ENCODE measurements at regions not wholly inside any gene's neighbourhood (a gene's known extent, or its start where the extent isn't known, plus 50 kb on each side); places are given as distances from the start of the nearest gene placed in this dataset.

DNA sequence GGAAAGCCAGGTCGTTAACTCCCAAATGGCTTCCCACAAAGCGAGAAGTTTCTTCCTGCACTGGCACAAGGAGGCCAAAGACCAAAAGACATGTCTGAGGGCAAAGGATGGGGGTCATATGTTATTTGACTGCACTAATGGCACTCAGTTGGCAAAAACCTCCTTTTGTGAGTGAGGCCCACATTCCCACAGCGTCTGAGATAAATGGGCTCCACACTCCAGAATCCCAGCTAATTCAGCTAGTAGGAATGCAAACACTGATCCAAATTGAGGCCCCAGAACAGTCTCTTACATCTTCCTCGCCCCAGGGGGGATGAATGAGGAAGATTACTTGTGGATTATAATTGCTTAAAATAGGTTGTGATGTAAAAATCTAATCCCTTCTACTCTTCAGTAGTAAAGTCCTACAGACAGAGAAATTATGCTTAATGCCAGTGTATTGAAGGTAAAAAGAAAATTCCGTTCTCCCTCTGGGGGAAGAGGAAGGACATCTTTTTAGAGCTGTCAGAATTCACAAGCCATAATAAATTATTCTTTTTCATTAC is 86.4 kb upstream of the PIWIL1 start:
- H3K36me3 Mint-ChIP-seq (ENCODE audit: low read depth), result no peaks in the 10 kb centered on the region
- no peak overlapping the region for H3K4me3 Mint-ChIP-seq
- H3K36me3 ChIP-seq (ENCODE audit: control insufficient read depth, insufficient read depth, low read length), result no peaks in the 10 kb centered on the region
- no peaks in the 10 kb centered on the region for H3K4me1 Mint-ChIP-seq
- H3K27ac ChIP-seq (ENCODE audit: low read depth, low read length), result no peak overlapping the region
- DNase-seq, result no peak
- TF ChIP-seq, protein P1, sequence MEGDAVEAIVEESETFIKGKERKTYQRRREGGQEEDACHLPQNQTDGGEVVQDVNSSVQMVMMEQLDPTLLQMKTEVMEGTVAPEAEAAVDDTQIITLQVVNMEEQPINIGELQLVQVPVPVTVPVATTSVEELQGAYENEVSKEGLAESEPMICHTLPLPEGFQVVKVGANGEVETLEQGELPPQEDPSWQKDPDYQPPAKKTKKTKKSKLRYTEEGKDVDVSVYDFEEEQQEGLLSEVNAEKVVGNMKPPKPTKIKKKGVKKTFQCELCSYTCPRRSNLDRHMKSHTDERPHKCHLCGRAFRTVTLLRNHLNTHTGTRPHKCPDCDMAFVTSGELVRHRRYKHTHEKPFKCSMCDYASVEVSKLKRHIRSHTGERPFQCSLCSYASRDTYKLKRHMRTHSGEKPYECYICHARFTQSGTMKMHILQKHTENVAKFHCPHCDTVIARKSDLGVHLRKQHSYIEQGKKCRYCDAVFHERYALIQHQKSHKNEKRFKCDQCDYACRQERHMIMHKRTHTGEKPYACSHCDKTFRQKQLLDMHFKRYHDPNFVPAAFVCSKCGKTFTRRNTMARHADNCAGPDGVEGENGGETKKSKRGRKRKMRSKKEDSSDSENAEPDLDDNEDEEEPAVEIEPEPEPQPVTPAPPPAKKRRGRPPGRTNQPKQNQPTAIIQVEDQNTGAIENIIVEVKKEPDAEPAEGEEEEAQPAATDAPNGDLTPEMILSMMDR (conservative IDR thresholded peaks at IDR 0.05), result no peak
- peaks cover 5% of the 10 kb centered on the region for H3K27me3 ChIP-seq (ENCODE audit: control insufficient read depth, insufficient read depth, low read length, poor library complexity, severe bottlenecking)
- H3K4me1 ChIP-seq (ENCODE audit: control insufficient read depth, insufficient read depth, low read length), result no peaks in the 10 kb centered on the region
- H3K9me3 ChIP-seq (ENCODE audit: control insufficient read depth, low read length), result no peaks in the 10 kb centered on the region
- H3K4me3 ChIP-seq (ENCODE audit: low read length), result no peak overlapping the region
- WGBS, 2 experiments (ENCODE audit: insufficient coverage in 1 of 2, insufficient read length in 1 of 2), result 80 to 89% methylated on average over 2 to 4 of the region's 5 CpGs
- no peak overlapping the region for H3K27ac Mint-ChIP-seq
- peaks cover 55% of the 10 kb centered on the region for H3K27me3 Mint-ChIP-seq (ENCODE audit: insufficient read depth)
- no peak overlapping the region for H3K9ac ChIP-seq (ENCODE audit: extremely low read depth, low read length, poor library complexity, severe bottlenecking)
- H3K9me3 Mint-ChIP-seq, result no peaks in the 10 kb centered on the region

DNA sequence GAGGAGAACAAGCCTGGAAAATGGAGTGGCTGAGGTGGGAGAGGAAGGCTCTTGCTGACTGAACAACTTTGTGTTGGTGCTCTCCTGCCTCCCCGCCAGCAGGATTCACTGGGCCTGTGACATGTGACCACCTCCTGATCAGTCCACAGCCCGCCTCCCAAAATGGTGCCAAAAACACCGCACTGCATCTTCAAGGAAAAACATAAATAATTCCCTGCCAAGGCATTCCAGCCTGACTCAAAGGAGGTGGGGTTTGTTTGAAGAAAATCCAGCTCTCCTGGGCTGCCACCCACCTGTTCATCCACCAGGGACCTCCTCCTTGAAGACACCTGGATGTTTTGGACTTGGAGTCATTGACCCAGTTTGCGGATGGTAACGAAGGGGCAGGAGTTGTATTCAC is 83.8 kb upstream of the PIWIL1 start:
- peaks cover 4% of the 10 kb centered on the region for H3K9me3 Mint-ChIP-seq
- Histone ChIP-seq H3K36me3 (ENCODE audit: control insufficient read depth, insufficient read depth, low read length) (no peaks in the 10 kb centered on the region), H3K9me3 (ENCODE audit: control insufficient read depth, low read length) (no peaks in the 10 kb centered on the region), H3K4me3 (ENCODE audit: low read length) (no peak overlapping the region), H3K27ac (ENCODE audit: low read depth, low read length) (peak overlapping the region; percentile 61), H3K9ac (ENCODE audit: extremely low read depth, low read length, poor library complexity, severe bottlenecking) (no peak overlapping the region), H3K27me3 (ENCODE audit: control insufficient read depth, insufficient read depth, low read length, poor library complexity, severe bottlenecking) (peaks cover 3% of the 10 kb centered on the region), H3K4me1 (ENCODE audit: control insufficient read depth, insufficient read depth, low read length) (no peaks in the 10 kb centered on the region)
- H3K4me3 Mint-ChIP-seq, result no peak overlapping the region
- peaks cover 56% of the 10 kb centered on the region for H3K27me3 Mint-ChIP-seq (ENCODE audit: insufficient read depth)
- H3K4me1 Mint-ChIP-seq, result no peaks in the 10 kb centered on the region
- TF ChIP-seq, protein P1 (conservative IDR thresholded peaks at IDR 0.05), result no peak
- no peak for DNase-seq
- H3K27ac Mint-ChIP-seq, result no peak overlapping the region
- H3K36me3 Mint-ChIP-seq (ENCODE audit: low read depth), result no peaks in the 10 kb centered on the region
- WGBS, 2 experiments (ENCODE audit: insufficient coverage in 1 of 2, insufficient read length in 1 of 2), result 80 to 92% methylated on average over 1 to 5 of the region's 5 CpGs

DNA sequence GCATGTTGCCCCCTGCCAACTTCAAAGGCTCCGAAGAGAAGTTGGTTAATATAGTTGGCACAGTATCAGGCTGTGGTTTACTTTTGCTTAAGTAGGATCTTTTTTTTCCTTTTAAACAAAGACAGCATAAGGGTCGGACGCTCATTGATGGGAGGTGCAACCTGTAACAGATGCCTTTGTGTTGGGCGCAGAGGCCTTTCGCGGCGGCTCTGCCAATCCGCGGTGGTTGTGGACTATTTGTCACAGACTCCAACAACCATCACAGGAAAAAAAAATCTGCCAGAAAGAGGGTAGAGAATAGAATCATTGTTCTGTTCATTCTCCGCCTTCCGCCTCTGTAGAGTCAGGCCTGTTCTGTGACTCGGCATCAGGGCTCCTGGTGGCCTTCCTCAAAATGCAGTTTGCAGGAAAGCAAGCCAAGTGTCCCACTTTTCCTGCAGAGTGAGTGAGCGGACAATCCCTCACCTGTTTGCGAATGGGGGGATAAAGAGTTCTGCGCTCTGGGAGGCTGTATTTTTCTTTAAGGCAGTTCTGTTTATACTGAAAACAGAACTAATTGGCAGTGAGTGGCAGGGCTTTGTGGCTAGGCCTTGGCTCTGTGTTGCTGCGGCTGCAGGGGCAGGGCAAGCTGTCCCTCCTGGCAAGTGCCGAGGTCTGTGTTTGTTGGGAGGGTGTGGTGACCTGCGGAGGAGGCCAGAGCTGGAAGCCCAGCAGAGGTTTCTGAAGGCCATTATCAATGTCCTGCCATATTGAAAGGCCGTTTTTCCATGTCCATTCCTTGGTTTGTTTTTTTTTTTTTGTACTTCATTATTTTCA is 83.0 kb upstream of the PIWIL1 start:
- H3K4me3 Mint-ChIP-seq, result no peak overlapping the region
- Histone ChIP-seq H3K4me1 (ENCODE audit: control insufficient read depth, insufficient read depth, low read length) (no peaks in the 10 kb centered on the region), H3K27ac (ENCODE audit: low read depth, low read length) (peak overlapping the region; percentile 61), H3K9me3 (ENCODE audit: control insufficient read depth, low read length) (no peaks in the 10 kb centered on the region), H3K4me3 (ENCODE audit: low read length) (no peak overlapping the region), H3K27me3 (ENCODE audit: control insufficient read depth, insufficient read depth, low read length, poor library complexity, severe bottlenecking) (peaks cover 11% of the 10 kb centered on the region), H3K9ac (ENCODE audit: extremely low read depth, low read length, poor library complexity, severe bottlenecking) (no peak overlapping the region), H3K36me3 (ENCODE audit: control insufficient read depth, insufficient read depth, low read length) (no peaks in the 10 kb centered on the region)
- no peak for DNase-seq
- H3K36me3 Mint-ChIP-seq (ENCODE audit: low read depth), result no peaks in the 10 kb centered on the region
- no peaks in the 10 kb centered on the region for H3K4me1 Mint-ChIP-seq
- 67 to 90% methylated on average over 3 to 19 of the region's 19 CpGs for WGBS, 2 experiments (ENCODE audit: insufficient coverage in 1 of 2, insufficient read length in 1 of 2)
- no peak overlapping the region for H3K27ac Mint-ChIP-seq
- peaks cover 62% of the 10 kb centered on the region for H3K27me3 Mint-ChIP-seq (ENCODE audit: insufficient read depth)
- peaks cover 4% of the 10 kb centered on the region for H3K9me3 Mint-ChIP-seq
- TF ChIP-seq, protein P1 (conservative IDR thresholded peaks at IDR 0.05), result no peak
